Gastrocnemius medialis (tissue), 4 donors: ENCODE measurements at regions not wholly inside any gene's neighbourhood (a gene's known extent, or its start where the extent isn't known, plus 50 kb on each side); places are given as distances from the start of the nearest gene placed in this dataset.
"Not testable (repeated sequence)": the region's sequence is repeated elsewhere in the genome, so short reads cannot be mapped to it uniquely, and the experiment has no call there.

ENCODE experiments used
- ATAC-seq, 2 donors: fragments of 150-250 bp; one replicate each; pipeline ENCODE4 v1.9.1; 2016
- DNase-seq, 2 donors: peaks; one replicate each; pipeline ENCODE4 v3.0.0-alpha.2; 2019
- H3K27ac ChIP-seq, 4 donors: fragments of 200-600 bp; sonication (generic); 1 replicate in 1 of 4; 2 replicates in 3 of 4; pipeline ENCODE4 v1.5.1; 2016 to 2018; ENCODE audit warnings: mild to moderate bottlenecking in 2 of 4, moderate library complexity in 1 of 4
- H3K27me3 ChIP-seq, 3 donors: fragments of 200-600 bp; sonication (generic) in 2 of 3; 1 replicate in 1 of 3; 2 replicates in 2 of 3; pipeline versions ENCODE4 v1.5.1 to v1.6.0; 2016 to 2019; ENCODE audit warnings: mild to moderate bottlenecking in 1 of 3, moderate library complexity in 1 of 3
- H3K36me3 ChIP-seq, 2 donors: fragments of 200-600 bp; sonication (generic) in 1 of 2; one replicate each; pipeline ENCODE4 v1.5.1; 2017 to 2018
- H3K4me1 ChIP-seq, 2 donors: fragments of 200-600 bp; sonication (generic) in 1 of 2; one replicate each; pipeline ENCODE4 v1.5.1; 2016 to 2017; ENCODE audit warnings: mild to moderate bottlenecking in 2 of 2
- H3K4me3 ChIP-seq, 4 donors: fragments of 200-600 bp; sonication (generic) in 3 of 4; 1 replicate in 1 of 4; 2 replicates in 3 of 4; pipeline ENCODE4 v1.5.1; 2016 to 2019; ENCODE audit warnings: mild to moderate bottlenecking in 2 of 4
- H3K9me3 ChIP-seq, 3 donors: fragments of 200-600 bp; sonication (generic) in 2 of 3; 1 replicate in 1 of 3; 2 replicates in 2 of 3; pipeline ENCODE4 v1.5.1; 2016 to 2019
- POLR2A ChIP-seq, 2 donors: fragments of 450-650 bp; IDR thresholded peaks; one replicate each; pipeline ENCODE4 v1.6.1; 2017; ENCODE audit warnings: antibody characterized with exemption in 2 of 2, mild to moderate bottlenecking in 2 of 2, moderate library complexity in 2 of 2
- in situ Hi-C, 4 donors: fragments of 200-750 bp; cut with MboI; loops; one replicate each; pipeline versions ENCODE4 v1.15.0 to v1.8.0; 2017; ENCODE audit warnings: low sequenced_read_pairs in 4 of 4
- intact Hi-C: fragments of 100-400 bp; cut with DNase I; formaldehyde crosslinking; loops from one replicate; pipeline ENCODE4 v1.15.1; 2023; ENCODE audit warnings: low total_unique reads
- TF ChIP-seq, protein P1 (sequence below), 5 experiments: fragments of 450-650 bp in 3 of 5; fragments of 200-600 bp in 2 of 5; sonication (generic) in 2 of 5; IDR thresholded peaks in 4 of 5; conservative IDR thresholded peaks in 1 of 5; 1 replicate in 4 of 5; 2 replicates in 1 of 5; pipeline ENCODE4 v1.5.1; 2016 to 2019; ENCODE audit warnings: antibody characterized with exemption in 5 of 5, mild to moderate bottlenecking in 3 of 5, moderate library complexity in 3 of 5

GRCh38 chr6:130494729-130495128 is 128.9 kb downstream of the TMEM200A start:
- Histone ChIP-seq H3K27ac (no peak overlapping the region), H3K9me3 (no peaks in the 10 kb centered on the region), H3K36me3 (no peaks in the 10 kb centered on the region), H3K4me3 (no peak overlapping the region), H3K4me1 (no peaks in the 10 kb centered on the region), H3K27me3 (no peaks in the 10 kb centered on the region)
- intact Hi-C loops: no loop called here
- DNase-seq (no peak), ATAC-seq (no peak)
- in situ Hi-C loops: no loop called here
- TF ChIP-seq, protein P1, sequence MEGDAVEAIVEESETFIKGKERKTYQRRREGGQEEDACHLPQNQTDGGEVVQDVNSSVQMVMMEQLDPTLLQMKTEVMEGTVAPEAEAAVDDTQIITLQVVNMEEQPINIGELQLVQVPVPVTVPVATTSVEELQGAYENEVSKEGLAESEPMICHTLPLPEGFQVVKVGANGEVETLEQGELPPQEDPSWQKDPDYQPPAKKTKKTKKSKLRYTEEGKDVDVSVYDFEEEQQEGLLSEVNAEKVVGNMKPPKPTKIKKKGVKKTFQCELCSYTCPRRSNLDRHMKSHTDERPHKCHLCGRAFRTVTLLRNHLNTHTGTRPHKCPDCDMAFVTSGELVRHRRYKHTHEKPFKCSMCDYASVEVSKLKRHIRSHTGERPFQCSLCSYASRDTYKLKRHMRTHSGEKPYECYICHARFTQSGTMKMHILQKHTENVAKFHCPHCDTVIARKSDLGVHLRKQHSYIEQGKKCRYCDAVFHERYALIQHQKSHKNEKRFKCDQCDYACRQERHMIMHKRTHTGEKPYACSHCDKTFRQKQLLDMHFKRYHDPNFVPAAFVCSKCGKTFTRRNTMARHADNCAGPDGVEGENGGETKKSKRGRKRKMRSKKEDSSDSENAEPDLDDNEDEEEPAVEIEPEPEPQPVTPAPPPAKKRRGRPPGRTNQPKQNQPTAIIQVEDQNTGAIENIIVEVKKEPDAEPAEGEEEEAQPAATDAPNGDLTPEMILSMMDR (IDR thresholded peaks at IDR 0.05 in 4 of 5, conservative IDR thresholded peaks at IDR 0.05 in 1 of 5): no peak
- no peak for TF ChIP-seq POLR2A (IDR thresholded peaks at IDR 0.05)

DNA sequence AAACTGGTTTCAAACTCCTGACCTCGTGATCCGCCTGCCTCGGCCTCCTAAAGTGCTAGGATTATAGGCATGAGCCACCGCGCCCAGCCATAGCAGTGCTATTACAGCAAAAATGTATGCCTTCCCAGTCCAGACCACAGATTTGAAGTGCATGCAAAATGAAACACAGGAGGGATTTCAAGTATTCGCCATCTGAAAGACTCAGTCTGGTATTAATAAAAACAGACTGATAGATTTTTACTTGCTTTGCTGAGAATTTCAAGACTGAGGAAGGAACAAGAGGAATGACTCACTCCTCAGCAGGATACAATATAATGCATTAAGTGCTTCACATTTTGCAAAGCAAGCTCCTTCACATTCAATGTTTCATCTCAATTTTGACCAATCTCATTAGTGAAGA is 134.9 kb downstream of the TMEM200A start:
- intact Hi-C loops: no loop called here
- no peaks in the 10 kb centered on the region for H3K27me3 ChIP-seq
- no peaks in the 10 kb centered on the region for H3K9me3 ChIP-seq
- H3K27ac ChIP-seq: no peak overlapping the region
- H3K4me1 ChIP-seq: no peaks in the 10 kb centered on the region
- no peak for DNase-seq
- H3K4me3 ChIP-seq: no peak overlapping the region
- no peak for TF ChIP-seq POLR2A (IDR thresholded peaks at IDR 0.05)
- TF ChIP-seq, protein P1 (IDR thresholded peaks at IDR 0.05 in 4 of 5, conservative IDR thresholded peaks at IDR 0.05 in 1 of 5): no peak
- in situ Hi-C loops: no loop called here
- ATAC-seq: no peak
- H3K36me3 ChIP-seq: no peaks in the 10 kb centered on the region

- intact Hi-C loops: no loop called here
These were observed 137.3 kb downstream of the TMEM200A start for GRCh38 chr6:130503146-130503545.

GRCh38 chr6:130505808-130506598 is 140.2 kb downstream of the TMEM200A start:
- TF ChIP-seq, protein P1 (IDR thresholded peaks at IDR 0.05 in 4 of 5, conservative IDR thresholded peaks at IDR 0.05 in 1 of 5): no peak
- no peak for TF ChIP-seq POLR2A (IDR thresholded peaks at IDR 0.05)
- H3K36me3 ChIP-seq: no peaks in the 10 kb centered on the region
- H3K27ac ChIP-seq: no peak overlapping the region
- H3K4me3 ChIP-seq: no peak overlapping the region
- intact Hi-C loops (no loop called here), in situ Hi-C loops (no loop called here)
- ATAC-seq: no peak
- DNase-seq: no peak
- no peaks in the 10 kb centered on the region for H3K27me3 ChIP-seq
- H3K4me1 ChIP-seq: no peaks in the 10 kb centered on the region
- no peaks in the 10 kb centered on the region for H3K9me3 ChIP-seq

More at GRCh38 chr6:130503146-130503545, 137.3 kb downstream of the TMEM200A start:
- no peak for DNase-seq
- no peak for TF ChIP-seq POLR2A (IDR thresholded peaks at IDR 0.05)
- TF ChIP-seq, protein P1 (IDR thresholded peaks at IDR 0.05 in 4 of 5, conservative IDR thresholded peaks at IDR 0.05 in 1 of 5): no peak
- ATAC-seq: no peak
- H3K27me3 ChIP-seq: no peaks in the 10 kb centered on the region
- H3K4me1 ChIP-seq: no peaks in the 10 kb centered on the region
- H3K36me3 ChIP-seq: no peaks in the 10 kb centered on the region
- H3K4me3 ChIP-seq: no peak overlapping the region
- H3K9me3 ChIP-seq: no peaks in the 10 kb centered on the region
- H3K27ac ChIP-seq: no peak overlapping the region
- in situ Hi-C loops: no loop called here

- H3K27ac ChIP-seq, H3K4me1 ChIP-seq, intact Hi-C loops, H3K36me3 ChIP-seq, H3K27me3 ChIP-seq, in situ Hi-C loops, ATAC-seq, H3K9me3 ChIP-seq, H3K4me3 ChIP-seq, DNase-seq: not testable (repeated sequence)
These were observed 141.3 kb downstream of the TMEM200A start for GRCh38 chr6:130507005-130507665.
